ENCODE measurements at regions not wholly inside any gene's neighbourhood (a gene's known extent, or its start where the extent isn't known, plus 50 kb on each side); places are given as distances from the start of the nearest gene placed in this dataset.
A peak's percentile ranks its signal among the peaks of the same experiment; 100 is the strongest.

- H3K4me3 ChIP-seq = no peak overlapping the region
Observed at GRCh38 chr10:3668966-3669330, 116.1 kb downstream of the KLF6 start.

GRCh38 chr10:3668276-3668965 is 116.6 kb downstream of the KLF6 start:
- intact Hi-C loops (cut with DNase I) = no loop called here
- no peak overlapping the region for H3K4me3 ChIP-seq
- peak overlapping the region; percentile 41 for H3K27ac ChIP-seq
- no peaks in the 10 kb centered on the region for H3K36me3 ChIP-seq
- no peaks in the 10 kb centered on the region for H3K9me3 ChIP-seq
- DNase-seq (ENCODE audit: extremely low spot score in 2 of 2) = no peak
- peaks cover 9% of the 10 kb centered on the region for H3K4me1 ChIP-seq
- H3K27me3 ChIP-seq = no peaks in the 10 kb centered on the region
- TF ChIP-seq POLR2AphosphoS5 (IDR thresholded peaks at IDR 0.05; ENCODE audit: insufficient read depth in 1 of 2, low read depth in 1 of 2) = peak in 1 of 2 donors; percentile 35
- no peak for TF ChIP-seq CTCF (IDR thresholded peaks at IDR 0.05)

More at GRCh38 chr10:3668966-3669330, 116.1 kb downstream of the KLF6 start:
- TF ChIP-seq POLR2AphosphoS5 (IDR thresholded peaks at IDR 0.05; ENCODE audit: insufficient read depth in 1 of 2, low read depth in 1 of 2) (no peak), POLR2A (IDR thresholded peaks at IDR 0.05) (no peak), CTCF (IDR thresholded peaks at IDR 0.05) (no peak)
- Histone ChIP-seq H3K27ac (peak overlapping the region; percentile 41), H3K9me3 (no peaks in the 10 kb centered on the region), H3K36me3 (no peaks in the 10 kb centered on the region), H3K4me1 (peaks cover 9% of the 10 kb centered on the region), H3K27me3 (no peaks in the 10 kb centered on the region)
- no peak for DNase-seq (ENCODE audit: extremely low spot score in 2 of 2)
- intact Hi-C loops (cut with DNase I) = no loop called here

GRCh38 chr10:3666525-3667302 is 118.3 kb downstream of the KLF6 start:
- H3K27me3 ChIP-seq = no peaks in the 10 kb centered on the region
- TF ChIP-seq POLR2A (IDR thresholded peaks at IDR 0.05) (no peak), POLR2AphosphoS5 (IDR thresholded peaks at IDR 0.05; ENCODE audit: insufficient read depth in 1 of 2, low read depth in 1 of 2) (no peak), CTCF (IDR thresholded peaks at IDR 0.05) (no peak)
- no peak overlapping the region for H3K27ac ChIP-seq
- peaks cover 9% of the 10 kb centered on the region for H3K4me1 ChIP-seq
- H3K9me3 ChIP-seq = no peaks in the 10 kb centered on the region
- intact Hi-C loops (cut with DNase I) = no loop called here
- no peaks in the 10 kb centered on the region for H3K36me3 ChIP-seq
- no peak overlapping the region for H3K4me3 ChIP-seq
- DNase-seq (ENCODE audit: extremely low spot score in 2 of 2) = no peak

- intact Hi-C loops (cut with DNase I) = no loop called here
- no peak for DNase-seq (ENCODE audit: extremely low spot score in 2 of 2)
- no peak overlapping the region for H3K4me3 ChIP-seq
Observed at GRCh38 chr10:3665316-3665908, 119.6 kb downstream of the KLF6 start.

More at GRCh38 chr10:3665316-3665908, 119.6 kb downstream of the KLF6 start:
- Histone ChIP-seq H3K4me1 (peaks cover 9% of the 10 kb centered on the region), H3K27ac (no peak overlapping the region), H3K27me3 (no peaks in the 10 kb centered on the region), H3K36me3 (no peaks in the 10 kb centered on the region), H3K9me3 (no peaks in the 10 kb centered on the region)
- TF ChIP-seq CTCF (IDR thresholded peaks at IDR 0.05) (no peak), POLR2A (IDR thresholded peaks at IDR 0.05) (no peak), POLR2AphosphoS5 (IDR thresholded peaks at IDR 0.05; ENCODE audit: insufficient read depth in 1 of 2, low read depth in 1 of 2) (no peak)

Measured in vagina (tissue), 2 donors.